ENCODE measurements at regions not wholly inside any gene's neighbourhood (a gene's known extent, or its start where the extent isn't known, plus 50 kb on each side); places are given as distances from the start of the nearest gene placed in this dataset.
"Not testable (repeated sequence)": the region's sequence is repeated elsewhere in the genome, so short reads cannot be mapped to it uniquely, and the experiment has no call there.

DNA sequence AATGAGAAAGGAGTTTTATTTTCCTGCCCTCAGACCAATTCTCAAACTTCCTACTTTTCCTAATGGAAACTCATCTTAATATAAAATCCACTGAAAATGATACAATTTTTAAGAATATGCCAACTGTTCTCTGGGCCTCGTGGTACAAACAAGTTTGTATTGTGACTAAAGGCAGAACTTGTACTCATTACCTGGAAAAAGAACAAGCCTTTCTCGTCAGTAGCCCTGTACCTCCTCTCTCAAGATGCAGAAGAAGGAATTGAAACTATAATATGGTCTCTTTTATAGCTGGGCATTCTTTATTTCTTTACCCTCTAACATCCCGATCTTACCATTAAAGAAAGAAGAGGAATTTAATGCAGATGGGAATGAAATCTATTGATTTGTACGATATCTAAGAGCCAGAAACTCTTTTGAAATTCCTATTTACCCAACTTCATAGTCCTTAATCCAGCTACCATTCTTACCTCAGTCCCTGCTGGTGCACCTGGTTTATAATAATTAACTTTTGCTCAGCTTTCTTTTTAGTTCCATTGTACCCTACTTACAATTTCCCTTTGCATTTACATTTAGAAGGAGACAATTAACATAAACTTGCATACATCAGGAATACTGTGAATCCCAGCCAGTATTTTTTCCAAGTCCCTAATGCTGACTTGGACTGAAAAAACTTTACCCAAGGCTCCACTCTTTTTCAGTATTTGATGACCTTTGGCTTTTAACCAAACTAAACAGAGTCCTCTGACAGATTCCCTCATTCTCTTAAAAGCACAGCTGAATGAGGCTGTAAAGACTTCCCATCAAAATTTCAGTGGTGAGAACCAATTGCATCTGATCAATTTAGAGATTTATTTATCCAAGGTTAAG is 1162.4 kb downstream of the BRINP3 start:
- Mint-ChIP-seq H3K4me1 (no peaks in the 10 kb centered on the region), H3K4me3 (no peak overlapping the region), H3K9me3 (no peaks in the 10 kb centered on the region), H3K36me3 (no peaks in the 10 kb centered on the region), H3K27ac (no peak overlapping the region), H3K27me3 (no peaks in the 10 kb centered on the region)
- DNase-seq = no peak

DNA sequence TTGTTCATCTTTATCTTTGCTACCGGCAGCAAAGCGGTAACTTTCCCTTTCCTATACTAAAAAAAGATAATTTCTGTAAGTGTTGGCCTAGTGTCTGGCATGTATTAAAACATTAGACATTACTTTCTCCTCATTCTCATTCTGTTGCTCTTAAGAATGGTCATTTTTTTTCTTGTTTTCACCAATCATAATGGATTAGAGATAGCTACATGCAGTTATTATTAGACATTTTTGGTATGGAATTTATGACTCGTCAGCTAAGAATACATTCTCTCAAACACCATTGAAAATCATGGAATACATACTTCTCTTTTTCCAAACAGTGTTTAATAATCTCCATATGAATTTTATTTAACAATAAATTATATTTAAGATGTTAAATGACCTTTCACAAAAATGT is 1154.6 kb downstream of the BRINP3 start:
- H3K4me1 Mint-ChIP-seq = no peaks in the 10 kb centered on the region
- DNase-seq = no peak
- peaks cover 8% of the 10 kb centered on the region for H3K9me3 Mint-ChIP-seq
- H3K27me3 Mint-ChIP-seq = no peaks in the 10 kb centered on the region
- H3K36me3 Mint-ChIP-seq = no peaks in the 10 kb centered on the region
- no peak overlapping the region for H3K27ac Mint-ChIP-seq
- H3K4me3 Mint-ChIP-seq = no peak overlapping the region

DNA sequence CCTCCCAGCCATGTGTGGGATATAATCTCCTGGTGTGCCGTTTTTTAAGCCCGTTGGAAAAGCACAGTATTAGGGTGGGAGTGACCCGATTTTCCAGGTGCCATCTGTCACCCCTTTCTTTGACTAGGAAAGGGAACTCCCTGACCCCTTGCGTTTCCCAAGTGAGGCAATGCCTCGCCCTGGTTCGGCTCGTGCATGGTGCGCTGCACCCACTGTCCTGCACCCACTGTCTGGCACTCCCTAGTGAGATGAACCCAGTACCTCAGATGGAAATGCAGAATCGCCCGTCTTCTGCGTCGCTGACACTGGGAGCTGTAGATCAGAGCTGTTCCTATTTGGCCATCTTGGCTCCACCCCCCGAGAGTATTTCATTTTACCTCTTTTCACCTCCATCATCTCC is 1146.6 kb downstream of the BRINP3 start:
- H3K4me1 Mint-ChIP-seq, H3K27me3 Mint-ChIP-seq, H3K27ac Mint-ChIP-seq, H3K4me3 Mint-ChIP-seq, DNase-seq, H3K36me3 Mint-ChIP-seq: not testable (repeated sequence)
- peaks cover 12% of the 10 kb centered on the region for H3K9me3 Mint-ChIP-seq

DNA sequence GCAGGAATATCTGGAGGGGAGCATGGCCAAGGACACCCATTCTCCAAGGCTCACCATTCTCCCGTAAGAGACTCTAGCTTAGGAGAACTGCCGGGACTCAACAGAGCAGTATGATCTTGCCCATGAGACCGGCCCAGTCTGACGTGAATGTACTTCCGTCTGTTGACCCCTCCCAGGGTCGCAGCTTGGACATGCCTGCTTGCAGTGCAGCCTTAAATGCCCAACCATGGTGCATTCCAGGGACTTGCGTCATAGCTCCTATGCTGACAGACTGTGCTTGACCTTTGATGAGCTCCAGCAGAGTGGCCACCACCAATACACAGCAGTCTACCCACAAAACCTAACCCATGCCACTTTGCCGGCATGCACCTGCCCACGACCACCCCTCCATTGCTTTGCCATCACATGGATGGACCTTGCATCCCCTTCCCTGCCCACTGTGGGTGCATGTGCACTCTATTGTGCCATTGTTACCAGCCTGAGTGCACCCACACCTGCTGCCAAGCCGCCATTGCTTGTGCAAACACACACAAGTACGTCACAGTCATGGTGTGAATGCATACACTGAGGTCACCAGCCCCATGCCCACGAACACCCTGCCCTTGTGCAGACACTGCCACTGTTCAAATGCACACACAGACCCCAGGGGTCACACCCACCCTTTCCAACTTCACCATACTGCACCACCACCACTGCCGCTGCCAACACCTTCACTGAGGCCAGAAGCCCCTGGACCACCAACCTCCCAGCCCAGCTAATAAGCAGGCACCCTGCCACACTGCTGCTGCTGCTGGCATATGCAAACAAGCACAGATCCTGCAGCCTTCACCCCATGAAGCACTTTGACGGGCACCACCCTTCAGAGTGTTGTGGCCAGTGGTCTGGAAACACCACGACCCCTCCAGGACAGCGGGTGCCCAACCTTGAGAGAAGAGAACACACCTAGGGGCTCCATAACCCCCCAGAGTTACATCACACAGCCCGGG is 1141.3 kb downstream of the BRINP3 start:
- Mint-ChIP-seq H3K36me3 (no peaks in the 10 kb centered on the region), H3K4me1 (no peaks in the 10 kb centered on the region), H3K9me3 (peaks cover 5% of the 10 kb centered on the region), H3K27ac (no peak overlapping the region), H3K4me3 (no peak overlapping the region), H3K27me3 (no peaks in the 10 kb centered on the region)
- DNase-seq = no peak

DNA sequence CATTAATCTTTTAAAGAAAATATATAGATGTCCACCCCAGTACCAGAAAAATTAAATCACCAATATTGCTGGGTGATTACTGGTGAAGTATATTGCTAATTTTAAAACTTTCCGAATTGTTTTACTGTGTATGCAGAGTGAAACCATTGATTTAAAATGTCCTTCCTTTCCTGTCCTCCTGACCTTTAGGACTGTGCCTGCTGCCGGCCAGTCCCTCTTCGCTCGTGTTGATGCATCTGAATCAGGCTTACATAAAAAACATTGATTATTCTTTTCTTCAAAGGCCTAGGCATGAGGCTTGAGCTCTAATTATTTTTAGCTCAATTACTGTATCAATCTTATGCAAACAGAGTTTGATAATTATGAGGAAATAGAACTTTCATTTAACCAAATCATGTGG is 1128.1 kb downstream of the BRINP3 start:
- Mint-ChIP-seq H3K27me3 (no peaks in the 10 kb centered on the region), H3K9me3 (peaks cover 1% of the 10 kb centered on the region), H3K4me1 (no peaks in the 10 kb centered on the region), H3K27ac (no peak overlapping the region), H3K36me3 (no peaks in the 10 kb centered on the region), H3K4me3 (no peak overlapping the region)
- DNase-seq = no peak

DNA sequence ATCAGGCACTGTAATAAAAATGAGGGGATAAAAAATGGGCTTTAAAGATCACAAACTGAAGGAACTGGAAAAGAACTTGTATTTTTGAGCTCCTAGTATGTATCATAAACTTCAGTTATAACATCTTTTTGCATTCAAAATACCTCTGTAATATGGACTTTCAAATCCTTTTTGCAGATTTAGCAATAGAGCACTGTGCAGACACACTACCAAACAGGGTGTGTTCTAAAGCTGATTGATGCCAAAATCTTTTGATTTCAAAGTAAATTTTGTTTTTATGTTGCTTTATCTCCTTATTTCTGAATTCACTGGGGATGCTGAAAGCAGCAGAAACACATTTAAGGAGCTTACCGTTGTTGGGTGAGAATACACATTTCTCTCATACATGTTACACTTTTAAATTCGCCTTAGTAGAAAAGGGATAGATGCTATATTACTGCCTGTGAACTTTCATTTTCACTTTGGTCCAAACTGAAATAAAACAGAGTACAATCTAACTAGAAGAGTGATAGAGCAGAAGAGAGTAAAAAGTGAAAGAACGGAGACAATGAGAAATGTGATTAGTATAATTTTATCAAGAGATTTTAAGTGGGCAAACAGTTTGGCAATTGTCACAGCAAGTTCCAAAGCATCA is 1126.6 kb downstream of the BRINP3 start:
- DNase-seq = no peak
- Mint-ChIP-seq H3K27ac (no peak overlapping the region), H3K36me3 (no peaks in the 10 kb centered on the region), H3K27me3 (no peaks in the 10 kb centered on the region), H3K4me3 (no peak overlapping the region), H3K9me3 (peaks cover 1% of the 10 kb centered on the region), H3K4me1 (no peaks in the 10 kb centered on the region)

DNA sequence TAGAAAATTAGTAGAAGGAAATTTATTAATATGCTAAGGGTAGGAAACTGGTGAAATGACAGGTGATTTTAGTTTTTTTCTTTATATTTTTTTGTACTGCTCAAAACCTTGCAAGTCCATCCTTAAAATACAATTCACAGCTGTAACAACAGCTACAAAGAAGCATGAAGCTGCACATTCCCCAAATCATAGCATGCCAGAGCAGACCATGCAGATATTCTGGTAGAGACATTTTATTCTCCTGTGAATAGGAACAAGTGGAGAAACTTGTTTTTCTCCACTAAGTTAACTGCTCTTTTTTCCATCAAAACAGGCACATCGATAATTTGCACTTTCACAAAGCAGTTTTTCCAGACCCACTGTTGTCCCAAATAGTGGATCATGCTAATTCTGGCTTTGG is 1125.7 kb downstream of the BRINP3 start:
- Mint-ChIP-seq H3K27ac (no peak overlapping the region), H3K36me3 (no peaks in the 10 kb centered on the region), H3K9me3 (peaks cover 1% of the 10 kb centered on the region), H3K27me3 (no peaks in the 10 kb centered on the region), H3K4me3 (no peak overlapping the region), H3K4me1 (no peaks in the 10 kb centered on the region)
- no peak for DNase-seq

DNA sequence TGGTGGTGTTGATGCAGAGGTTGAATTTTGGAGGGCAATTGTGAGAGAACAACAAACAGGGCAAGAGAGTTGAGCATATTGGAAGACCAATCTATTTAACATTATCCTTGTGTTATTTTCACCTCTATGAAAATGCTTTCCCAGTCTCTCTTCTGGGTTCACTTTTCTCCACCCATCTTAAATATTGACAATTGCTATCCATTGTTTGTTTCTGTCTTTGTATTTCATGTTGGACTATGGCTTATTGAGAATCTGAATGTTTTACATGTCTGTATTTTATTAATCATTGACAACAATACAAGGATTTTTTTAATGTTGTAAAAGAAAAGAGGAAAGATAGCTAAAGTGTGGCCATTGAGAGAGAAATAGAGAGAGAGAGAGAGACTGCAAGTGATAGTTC is 1121.5 kb downstream of the BRINP3 start:
- no peaks in the 10 kb centered on the region for H3K27me3 Mint-ChIP-seq
- H3K4me1 Mint-ChIP-seq = no peaks in the 10 kb centered on the region
- H3K9me3 Mint-ChIP-seq = peaks cover 5% of the 10 kb centered on the region
- H3K27ac Mint-ChIP-seq = no peak overlapping the region
- no peaks in the 10 kb centered on the region for H3K36me3 Mint-ChIP-seq
- no peak for DNase-seq
- no peak overlapping the region for H3K4me3 Mint-ChIP-seq

DNA sequence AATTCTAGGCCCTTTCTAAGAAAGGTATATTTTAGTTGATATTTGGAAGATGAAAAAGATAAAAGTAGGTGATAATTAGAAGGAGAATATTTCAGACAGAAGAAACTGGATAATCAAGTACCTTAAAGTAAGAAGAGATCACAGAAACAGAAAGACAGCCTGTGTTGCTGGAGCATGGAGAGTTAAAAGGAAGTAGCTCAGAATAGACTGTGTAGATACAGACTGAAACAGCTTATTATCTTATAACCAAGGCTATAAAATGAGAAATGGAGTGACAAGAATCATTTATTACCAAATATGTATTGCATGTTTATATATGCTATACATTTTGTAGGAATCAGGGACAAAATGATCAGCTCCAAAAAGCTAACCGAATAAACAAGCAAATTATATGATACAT is 1120.3 kb downstream of the BRINP3 start:
- Mint-ChIP-seq H3K27me3 (no peaks in the 10 kb centered on the region), H3K9me3 (peaks cover 5% of the 10 kb centered on the region), H3K4me1 (no peaks in the 10 kb centered on the region), H3K36me3 (no peaks in the 10 kb centered on the region), H3K27ac (no peak overlapping the region), H3K4me3 (no peak overlapping the region)
- no peak for DNase-seq

DNA sequence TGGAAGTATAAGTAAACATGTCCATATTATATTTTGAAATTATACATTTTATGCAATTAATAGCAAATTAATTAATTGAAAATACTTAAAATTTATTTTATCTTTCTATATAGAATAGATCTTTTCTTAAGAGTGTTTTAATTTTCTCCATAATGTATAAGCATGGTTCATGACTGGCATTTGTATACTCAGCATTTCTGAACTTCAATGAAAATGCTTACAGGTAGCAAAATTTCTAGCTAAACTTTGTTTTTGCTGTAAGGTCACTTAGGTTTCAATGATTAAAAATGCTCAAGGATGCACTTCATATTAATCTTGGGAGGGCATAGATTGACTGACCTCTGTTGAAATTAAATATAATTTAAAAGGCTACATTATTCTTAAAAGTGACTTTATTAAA is 1108.1 kb downstream of the BRINP3 start:
- Mint-ChIP-seq H3K36me3 (no peaks in the 10 kb centered on the region), H3K4me1 (no peaks in the 10 kb centered on the region), H3K9me3 (peaks cover 6% of the 10 kb centered on the region), H3K27me3 (no peaks in the 10 kb centered on the region), H3K4me3 (no peak overlapping the region), H3K27ac (no peak overlapping the region)
- no peak for DNase-seq

DNA sequence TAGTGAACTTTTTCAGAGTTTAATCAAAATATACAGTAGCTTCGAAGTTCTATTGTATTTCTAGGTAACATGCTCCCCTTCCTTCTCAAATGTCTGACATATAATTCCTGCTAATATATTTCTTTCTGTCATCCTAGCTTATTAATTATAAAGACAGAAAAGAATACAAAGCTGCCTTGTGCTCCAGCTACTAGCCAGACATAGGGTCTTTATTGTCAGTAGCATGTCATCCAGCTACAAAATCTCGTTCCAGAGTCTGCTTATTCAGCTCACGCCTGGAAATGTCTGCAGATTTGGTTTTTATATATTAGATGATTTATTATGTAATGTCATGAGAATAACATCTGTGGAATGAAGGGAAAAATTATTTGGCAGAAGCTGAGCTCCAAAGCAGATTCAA is 1102.8 kb downstream of the BRINP3 start:
- DNase-seq = no peak
- Mint-ChIP-seq H3K27me3 (no peaks in the 10 kb centered on the region), H3K4me1 (no peaks in the 10 kb centered on the region), H3K36me3 (no peaks in the 10 kb centered on the region), H3K27ac (no peak overlapping the region), H3K4me3 (no peak overlapping the region), H3K9me3 (peaks cover 5% of the 10 kb centered on the region)

DNA sequence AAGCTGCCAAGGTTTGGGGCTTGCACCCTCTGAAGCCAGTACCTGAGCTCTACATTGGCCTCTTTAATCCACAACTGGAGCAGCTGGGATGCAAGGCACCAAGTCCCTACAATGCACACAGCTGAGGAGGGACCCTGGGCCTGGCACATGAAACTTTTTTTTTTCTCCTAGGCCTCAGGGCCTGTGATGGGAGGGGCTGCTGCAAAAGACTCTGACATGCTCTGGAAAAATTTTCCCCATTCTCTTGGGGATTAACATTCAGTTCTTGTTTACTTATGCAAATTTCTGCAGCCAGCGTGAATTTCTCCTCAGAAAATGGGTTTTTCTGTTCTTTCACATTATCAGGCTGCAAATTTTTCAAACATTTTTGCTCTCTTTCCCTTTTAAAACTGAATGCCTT is 1072.2 kb downstream of the BRINP3 start:
- Mint-ChIP-seq H3K27ac (no peak overlapping the region), H3K27me3 (no peaks in the 10 kb centered on the region), H3K4me3 (no peak overlapping the region), H3K9me3 (peaks cover 8% of the 10 kb centered on the region), H3K4me1 (no peaks in the 10 kb centered on the region), H3K36me3 (no peaks in the 10 kb centered on the region)
- no peak for DNase-seq

DNA sequence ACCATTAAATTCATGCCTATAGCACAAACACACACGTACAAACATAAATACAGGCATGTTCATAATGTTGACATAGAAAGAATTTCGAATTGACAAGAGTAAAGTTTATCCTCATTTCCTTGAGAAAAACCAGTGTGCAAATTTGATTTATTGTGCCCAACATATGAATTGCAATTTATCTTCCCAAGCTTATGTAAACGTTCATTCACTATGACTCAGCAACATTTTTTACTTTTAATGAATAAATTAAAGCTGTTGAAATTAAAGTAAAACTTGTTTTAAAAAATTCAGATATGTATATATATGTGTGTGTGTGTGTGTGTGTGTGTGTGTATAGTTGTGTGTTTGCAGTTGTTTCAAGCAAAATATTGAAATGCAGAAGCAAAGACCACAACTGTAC is 1067.9 kb downstream of the BRINP3 start:
- H3K4me3 Mint-ChIP-seq = no peak overlapping the region
- peaks cover 18% of the 10 kb centered on the region for H3K9me3 Mint-ChIP-seq
- H3K27ac Mint-ChIP-seq = no peak overlapping the region
- DNase-seq = no peak
- no peaks in the 10 kb centered on the region for H3K27me3 Mint-ChIP-seq
- H3K4me1 Mint-ChIP-seq = no peaks in the 10 kb centered on the region
- H3K36me3 Mint-ChIP-seq = no peaks in the 10 kb centered on the region

DNA sequence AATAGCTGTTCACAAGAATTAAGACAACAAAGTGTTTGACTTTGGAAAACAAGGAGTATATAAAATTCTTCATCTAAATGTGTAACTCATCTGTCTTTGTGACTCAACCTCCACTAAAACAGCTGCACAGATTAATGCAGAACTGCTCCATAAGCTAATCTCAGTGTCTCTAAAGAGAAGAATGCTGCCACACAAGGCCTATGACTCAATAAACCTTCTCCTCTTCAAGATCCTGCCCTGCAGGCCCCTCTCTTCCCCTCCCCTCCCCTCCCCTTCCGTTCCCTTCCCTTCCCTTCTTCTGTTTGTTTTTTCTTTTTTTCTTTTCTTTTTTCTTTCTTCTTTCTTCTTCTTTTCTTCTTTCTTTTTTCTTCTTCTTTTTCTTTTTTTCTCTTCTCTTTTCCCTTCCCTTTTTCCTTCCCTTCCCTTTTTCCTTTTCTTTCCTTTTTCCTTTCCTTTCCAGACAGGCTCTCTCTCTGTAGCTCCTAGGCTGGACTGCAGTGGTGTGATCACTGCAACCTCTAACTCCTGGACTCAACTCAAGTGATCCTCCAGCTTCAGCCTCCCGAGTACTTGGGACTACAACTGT is 1052.8 kb downstream of the BRINP3 start:
- Mint-ChIP-seq H3K27ac (no peak overlapping the region), H3K9me3 (peaks cover 7% of the 10 kb centered on the region), H3K27me3 (no peaks in the 10 kb centered on the region), H3K4me1 (no peaks in the 10 kb centered on the region), H3K4me3 (no peak overlapping the region), H3K36me3 (no peaks in the 10 kb centered on the region)
- no peak for DNase-seq

DNA sequence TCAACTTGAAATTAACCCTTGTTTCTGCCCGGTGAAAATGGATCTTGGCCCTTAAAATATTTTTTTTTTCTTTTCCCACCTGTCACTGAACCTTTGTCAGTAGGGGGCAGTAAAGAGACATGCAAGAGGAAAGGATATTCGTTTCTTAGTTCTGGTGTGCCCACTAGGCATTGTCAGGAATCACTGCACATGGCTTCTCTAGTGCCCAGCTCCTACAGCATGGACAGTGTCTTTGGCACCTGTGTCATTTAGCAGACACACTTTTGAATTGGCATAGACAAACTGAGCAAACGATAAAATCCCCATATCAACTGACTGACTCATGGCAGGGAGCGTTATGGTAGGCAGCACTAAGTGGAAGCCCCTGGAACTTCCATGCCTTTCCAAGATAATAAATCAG is 1048.1 kb downstream of the BRINP3 start:
- no peak overlapping the region for H3K4me3 Mint-ChIP-seq
- no peak for DNase-seq
- no peak overlapping the region for H3K27ac Mint-ChIP-seq
- no peaks in the 10 kb centered on the region for H3K36me3 Mint-ChIP-seq
- H3K9me3 Mint-ChIP-seq = peaks cover 7% of the 10 kb centered on the region
- no peaks in the 10 kb centered on the region for H3K4me1 Mint-ChIP-seq
- no peaks in the 10 kb centered on the region for H3K27me3 Mint-ChIP-seq

Data from activated naive CD8-positive, alpha-beta T cell treated with anti-CD3 and anti-CD28 coated beads for 36 hours (primary cell).